ENCODE measurements at regions not wholly inside any gene's neighbourhood (a gene's known extent, or its start where the extent isn't known, plus 50 kb on each side); places are given as distances from the start of the nearest gene placed in this dataset.

DNA sequence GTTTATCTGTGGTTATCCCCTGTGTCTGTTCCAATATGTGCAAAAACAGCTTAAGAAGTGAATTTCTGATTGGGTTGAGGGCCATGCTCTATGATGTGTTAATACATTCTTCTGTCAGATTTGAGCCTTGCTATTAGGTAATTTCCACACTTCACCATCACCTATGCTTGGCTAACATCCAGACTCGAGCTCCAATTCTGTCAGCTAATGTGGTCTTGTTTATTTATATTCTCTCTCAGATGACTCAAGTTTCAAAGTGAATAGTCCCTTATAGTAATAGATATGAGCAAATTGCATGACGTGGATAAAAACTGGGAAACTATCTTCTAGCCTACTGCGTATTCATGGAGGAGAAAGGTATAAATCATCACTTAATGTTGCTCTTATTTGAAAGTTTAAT is 451.3 kb downstream of the SNAPC1 start:
- in situ Hi-C loops (cut with HindIII; ENCODE audit: extremely low pct_ligation_motif_present, low pct_unique_long_range_greater_than_20kb) (no loop called here), intact Hi-C loops (cut with micrococcal nuclease; ENCODE audit: unreplicated experiment) (no loop called here)
- BruUV-seq (replicated peaks) = no TSS peak
- H3K4me1 ChIP-seq (ENCODE audit: insufficient read depth, low read length) = no peaks in the 10 kb centered on the region
- H3K9me3 ChIP-seq (ENCODE audit: low read length) = no peaks in the 10 kb centered on the region
- no peak overlapping the region for H3K4me3 ChIP-seq (replicated peaks in 1 of 3; ENCODE audit: insufficient read depth in 1 of 3, low read depth in 2 of 3, low read length in 3 of 3)
- no peak overlapping the region for H3K4me2 ChIP-seq (ENCODE audit: low read depth, low read length)
- FAIRE-seq (no peak), ATAC-seq (no peak), DNase-seq (ENCODE audit: low spot score) (no peak)
- no peaks in the 10 kb centered on the region for H3K27me3 ChIP-seq (ENCODE audit: control insufficient read depth in 1 of 2, insufficient read depth in 2 of 2, low read length in 2 of 2)
- ChIA-PET POLR2A (no interaction called here), CTCF (ENCODE audit: low intra/inter-chr PET ratio, low total read pairs) (no interaction called here)
- no peaks in the 10 kb centered on the region for H3K79me2 ChIP-seq (ENCODE audit: insufficient read depth, low read length)
- TF ChIP-seq, protein P1, sequence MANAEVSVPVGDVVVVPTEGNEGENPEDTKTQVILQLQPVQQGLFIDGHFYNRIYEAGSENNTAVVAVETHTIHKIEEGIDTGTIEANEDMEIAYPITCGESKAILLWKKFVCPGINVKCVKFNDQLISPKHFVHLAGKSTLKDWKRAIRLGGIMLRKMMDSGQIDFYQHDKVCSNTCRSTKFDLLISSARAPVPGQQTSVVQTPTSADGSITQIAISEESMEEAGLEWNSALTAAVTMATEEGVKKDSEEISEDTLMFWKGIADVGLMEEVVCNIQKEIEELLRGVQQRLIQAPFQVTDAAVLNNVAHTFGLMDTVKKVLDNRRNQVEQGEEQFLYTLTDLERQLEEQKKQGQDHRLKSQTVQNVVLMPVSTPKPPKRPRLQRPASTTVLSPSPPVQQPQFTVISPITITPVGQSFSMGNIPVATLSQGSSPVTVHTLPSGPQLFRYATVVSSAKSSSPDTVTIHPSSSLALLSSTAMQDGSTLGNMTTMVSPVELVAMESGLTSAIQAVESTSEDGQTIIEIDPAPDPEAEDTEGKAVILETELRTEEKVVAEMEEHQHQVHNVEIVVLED (CRISPR knock-in tag; IDR thresholded peaks at IDR 0.05; ENCODE audit: borderline replicate concordance) = no peak
- TF ChIP-seq, protein P2, sequence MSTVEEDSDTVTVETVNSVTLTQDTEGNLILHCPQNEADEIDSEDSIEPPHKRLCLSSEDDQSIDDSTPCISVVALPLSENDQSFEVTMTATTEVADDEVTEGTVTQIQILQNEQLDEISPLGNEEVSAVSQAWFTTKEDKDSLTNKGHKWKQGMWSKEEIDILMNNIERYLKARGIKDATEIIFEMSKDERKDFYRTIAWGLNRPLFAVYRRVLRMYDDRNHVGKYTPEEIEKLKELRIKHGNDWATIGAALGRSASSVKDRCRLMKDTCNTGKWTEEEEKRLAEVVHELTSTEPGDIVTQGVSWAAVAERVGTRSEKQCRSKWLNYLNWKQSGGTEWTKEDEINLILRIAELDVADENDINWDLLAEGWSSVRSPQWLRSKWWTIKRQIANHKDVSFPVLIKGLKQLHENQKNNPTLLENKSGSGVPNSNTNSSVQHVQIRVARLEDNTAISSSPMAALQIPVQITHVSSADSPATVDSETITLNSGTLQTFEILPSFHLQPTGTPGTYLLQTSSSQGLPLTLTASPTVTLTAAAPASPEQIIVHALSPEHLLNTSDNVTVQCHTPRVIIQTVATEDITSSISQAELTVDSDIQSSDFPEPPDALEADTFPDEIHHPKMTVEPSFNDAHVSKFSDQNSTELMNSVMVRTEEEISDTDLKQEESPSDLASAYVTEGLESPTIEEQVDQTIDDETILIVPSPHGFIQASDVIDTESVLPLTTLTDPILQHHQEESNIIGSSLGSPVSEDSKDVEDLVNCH (CRISPR knock-in tag; IDR thresholded peaks at IDR 0.05) = no peak
- TF ChIP-seq ZNF282 (IDR thresholded peaks at IDR 0.05; ENCODE audit: partially characterized antibody) (no peak), ZNF432 (CRISPR knock-in tag; IDR thresholded peaks at IDR 0.05; ENCODE audit: borderline replicate concordance) (no peak), RAD51 (IDR thresholded peaks at IDR 0.05; ENCODE audit: borderline replicate concordance) (no peak)
- H2AFZ ChIP-seq (ENCODE audit: low read length) = no peak overlapping the region
- 5% methylated on average over 3 of the region's 3 CpGs for WGBS (ENCODE audit: low lambda C conversion rate)
- no peaks in the 10 kb centered on the region for H3K36me3 ChIP-seq (replicated peaks in 1 of 2; ENCODE audit: control insufficient read depth in 1 of 2, insufficient read depth in 2 of 2, low read length in 2 of 2)
- no peak overlapping the region for H3K9ac ChIP-seq (ENCODE audit: insufficient read depth, low read depth, low read length)
- no peaks in the 10 kb centered on the region for H4K20me1 ChIP-seq (ENCODE audit: insufficient read depth, low read length)
- H3K27ac ChIP-seq (ENCODE audit: extremely low read length, insufficient read depth, low read length) = no peak overlapping the region

All from HepG2 (cell line).